Motor neuron (in vitro differentiated cells): ENCODE measurements at regions not wholly inside any gene's neighbourhood (a gene's known extent, or its start where the extent isn't known, plus 50 kb on each side); places are given as distances from the start of the nearest gene placed in this dataset.

Experiments used
- ATAC-seq, 8 experiments: fragments of 200-7000 bp; cut with Tn5 transposase; replicated peaks in 6 of 8; 2 replicates each; pipeline ENCODE4 v1.8.0; 2021; ENCODE audit warnings: mild to moderate bottlenecking in 8 of 8, moderate library complexity in 8 of 8
- H3K27ac ChIP-seq, 2 donors: fragments of 250-450 bp; sonication (Bioruptor Pico); 2 replicates each; pipeline ENCODE4 v1.9.0; 2021; ENCODE audit warnings: antibody characterized with exemption in 2 of 2, mild to moderate bottlenecking in 2 of 2, moderate library complexity in 1 of 2
- H3K4me1 ChIP-seq, 2 donors: fragments of 250-450 bp; sonication (Bioruptor Pico); replicated peaks in 1 of 2; 2 replicates each; pipeline ENCODE4 v1.6.1; 2021; ENCODE audit warnings: antibody characterized with exemption in 2 of 2, mild to moderate bottlenecking in 2 of 2, moderate library complexity in 1 of 2
- H3K4me3 ChIP-seq, 5 donors: fragments of 250-450 bp; sonication (Bioruptor Pico); 2 replicates each; pipeline ENCODE4 v1.9.0; 2021; ENCODE audit warnings: antibody characterized with exemption in 5 of 5, mild to moderate bottlenecking in 5 of 5, moderate library complexity in 4 of 5
- WGBS, 10 experiments: fragments of 450-650 bp; shearing (Covaris generic); methylation state at CpG; one replicate each; pipeline ENCODE4 v1.0.0; 2022; 5-methylcytosine and 5-hydroxymethylcytosine counted together
- in situ Hi-C, 9 experiments: fragments of 400-800 bp; cut with MboI; loops; one replicate each; pipeline ENCODE4 v1.15.0; 2021; ENCODE audit warnings: low sequenced_read_pairs in 9 of 9, low pct_unique_long_range_greater_than_20kb in 2 of 9; ENCODE audit not compliant: unreplicated experiment in 9 of 9

- peaks cover 3 to 11% of the 10 kb centered on the region in 2 donors for H3K4me1 ChIP-seq
- H3K27ac ChIP-seq: no peak overlapping the region
- ATAC-seq: peak in 1 of 8 experiments; percentile 17
- no peak overlapping the region for H3K4me3 ChIP-seq
- 0 to 86% (median 13%) methylated on average over 1 to 3 of the region's 3 CpGs; no CpG with 5 or more reads in 1 of the 10 experiments for WGBS, 10 experiments
- in situ Hi-C loops: no loop called here
Measured at GRCh38 chr10:23869996-23870395, 338.9 kb upstream of the KIAA1217 start.

DNA sequence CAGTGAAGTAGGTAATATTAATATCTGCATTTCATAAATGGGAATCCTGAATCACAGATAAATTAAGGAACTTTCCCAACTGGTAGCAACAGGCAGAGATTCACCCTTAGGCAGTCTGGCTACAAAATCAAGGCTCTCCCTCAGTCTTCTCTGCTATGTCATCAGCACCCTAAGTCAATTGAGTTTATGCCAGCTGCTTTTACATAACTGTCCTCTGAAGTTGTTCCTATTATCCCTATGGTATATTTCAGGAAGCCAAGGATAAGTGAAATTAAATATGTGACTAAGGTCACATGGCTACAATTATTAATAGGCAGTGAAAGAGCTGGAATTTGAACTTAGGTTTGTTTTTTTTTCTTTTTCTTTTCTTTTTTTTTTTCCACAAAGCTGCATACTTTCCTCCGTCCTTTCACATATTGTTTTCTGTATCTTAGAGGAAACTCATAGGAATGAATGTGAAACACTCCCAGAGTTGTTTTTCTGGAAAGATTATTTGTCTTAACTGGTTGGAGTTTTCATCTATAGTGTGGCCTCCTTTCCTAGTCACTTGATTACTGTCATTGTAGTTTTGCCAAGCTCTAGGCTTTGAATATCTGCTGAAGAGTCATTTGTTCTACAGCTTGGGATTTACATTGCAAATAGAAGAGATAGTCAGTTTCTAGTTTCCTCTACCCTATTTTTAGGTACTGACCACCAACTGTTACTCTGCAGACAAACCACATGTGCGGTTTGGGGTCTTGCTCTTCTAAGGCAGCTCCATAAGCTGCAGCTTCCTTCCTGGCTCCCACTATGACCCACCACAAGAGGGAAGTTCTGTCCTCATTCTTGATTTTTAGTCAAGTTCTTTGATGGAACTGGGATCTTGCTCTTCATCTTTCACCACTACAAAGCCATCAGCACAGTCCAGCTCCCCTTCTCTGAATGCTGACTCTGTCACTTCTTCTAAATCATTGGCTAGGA, 338.0 kb upstream of the KIAA1217 start:
- Histone ChIP-seq H3K4me3 (no peak overlapping the region), H3K27ac (no peak overlapping the region), H3K4me1 (peaks cover 3 to 11% of the 10 kb centered on the region in 2 donors)
- in situ Hi-C loops: no loop called here
- WGBS, 10 experiments: 0 to 100% (median 55%) methylated on average over 1 to 2 of the region's 2 CpGs
- ATAC-seq: peak in 3 of 8 experiments; percentile 57 to 77 (median 62)

- Histone ChIP-seq H3K27ac (no peak overlapping the region), H3K4me1 (peaks cover 3 to 11% of the 10 kb centered on the region in 2 donors), H3K4me3 (no peak overlapping the region)
- WGBS, 10 experiments: 0 to 100% (median 30%) methylated on average over 1 to 2 of the region's 2 CpGs
- in situ Hi-C loops: no loop called here
- no peak for ATAC-seq
Measured at GRCh38 chr10:23872290-23872689, 336.6 kb upstream of the KIAA1217 start.

GRCh38 chr10:23877791-23878320, 331.1 kb upstream of the KIAA1217 start:
- 0 to 96% (median 76%) methylated on average over 3 to 10 of the region's 10 CpGs; no CpG with 5 or more reads in 1 of the 10 experiments for WGBS, 10 experiments
- no peak overlapping the region for H3K27ac ChIP-seq
- H3K4me1 ChIP-seq: no peaks in the 10 kb centered on the region
- ATAC-seq: peak in 1 of 8 experiments; percentile 69
- in situ Hi-C loops: no loop called here
- H3K4me3 ChIP-seq: no peak overlapping the region

- ATAC-seq: no peak
- Histone ChIP-seq H3K27ac (no peak overlapping the region), H3K4me1 (no peaks in the 10 kb centered on the region), H3K4me3 (no peak overlapping the region)
- in situ Hi-C loops: no loop called here
- 0 to 69% (median 21%) methylated on average over 1 to 2 of the region's 2 CpGs for WGBS, 10 experiments
Measured at GRCh38 chr10:23884670-23885069, 324.3 kb upstream of the KIAA1217 start.

DNA sequence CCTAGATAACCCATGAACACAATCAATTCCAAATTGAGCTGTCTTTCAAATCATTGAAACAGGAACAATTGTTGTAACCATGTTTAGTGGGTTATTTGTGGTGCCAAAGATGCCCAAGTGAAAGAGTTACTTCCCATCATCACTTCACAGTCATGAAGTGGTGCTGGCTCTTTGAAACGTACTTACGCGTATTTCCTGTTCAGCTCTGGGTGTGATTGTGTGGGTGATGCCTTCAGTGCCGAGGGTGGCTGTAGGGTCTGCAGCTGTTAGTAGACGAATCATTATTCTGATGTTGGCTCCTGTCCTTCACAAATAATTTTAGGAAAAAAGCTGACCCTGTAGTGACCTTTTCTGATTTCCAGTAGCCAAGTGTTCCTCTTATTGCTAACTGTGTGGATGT, 323.1 kb upstream of the KIAA1217 start:
- H3K4me3 ChIP-seq: no peak overlapping the region
- WGBS, 10 experiments: 0 to 100% (median 57%) methylated on average over 1 to 5 of the region's 5 CpGs; no CpG with 5 or more reads in 3 of the 10 experiments
- H3K27ac ChIP-seq: no peak overlapping the region
- ATAC-seq: no peak
- in situ Hi-C loops: no loop called here
- H3K4me1 ChIP-seq: no peaks in the 10 kb centered on the region

DNA sequence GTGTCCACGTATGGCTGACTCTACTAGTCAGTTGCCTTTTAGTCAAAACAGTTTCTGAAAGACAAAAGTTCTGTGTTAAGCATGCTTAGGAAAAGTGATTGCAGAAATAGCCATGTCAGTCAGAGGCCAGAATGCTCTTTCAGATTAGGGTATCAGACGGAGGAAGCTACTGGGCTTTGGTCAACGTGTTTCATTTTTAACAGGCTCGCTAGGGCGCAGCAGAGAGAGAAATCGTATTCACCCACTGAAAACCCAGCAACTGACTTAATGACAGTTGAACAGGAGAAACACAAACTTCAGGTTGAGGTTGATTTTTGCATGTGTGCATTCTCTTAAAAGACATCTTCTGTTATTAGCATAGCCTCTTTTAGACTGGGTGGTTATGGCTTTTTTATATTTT, 322.6 kb upstream of the KIAA1217 start:
- H3K4me3 ChIP-seq: no peak overlapping the region
- in situ Hi-C loops: no loop called here
- H3K4me1 ChIP-seq: no peaks in the 10 kb centered on the region
- no peak for ATAC-seq
- H3K27ac ChIP-seq: no peak overlapping the region
- WGBS, 10 experiments: 0 to 82% (median 61%) methylated on average over 3 to 6 of the region's 6 CpGs

- Histone ChIP-seq H3K4me3 (no peak overlapping the region), H3K27ac (no peak overlapping the region), H3K4me1 (no peaks in the 10 kb centered on the region)
- in situ Hi-C loops: no loop called here
- 5 to 98% (median 82%) methylated on average over 2 to 4 of the region's 4 CpGs; no CpG with 5 or more reads in 1 of the 10 experiments for WGBS, 10 experiments
- no peak for ATAC-seq
Measured at GRCh38 chr10:23891301-23891700, 317.6 kb upstream of the KIAA1217 start.

GRCh38 chr10:23892296-23892695, 316.6 kb upstream of the KIAA1217 start:
- Histone ChIP-seq H3K27ac (no peak overlapping the region), H3K4me1 (no peaks in the 10 kb centered on the region), H3K4me3 (no peak overlapping the region)
- in situ Hi-C loops: no loop called here
- peak in 2 of 8 experiments; percentile 40 to 54 for ATAC-seq

GRCh38 chr10:23897267-23897666, 311.7 kb upstream of the KIAA1217 start:
- 0 to 100% (median 53%) methylated on average over 1 to 4 of the region's 4 CpGs; no CpG with 5 or more reads in 2 of the 10 experiments for WGBS, 10 experiments
- H3K27ac ChIP-seq: no peak overlapping the region

DNA sequence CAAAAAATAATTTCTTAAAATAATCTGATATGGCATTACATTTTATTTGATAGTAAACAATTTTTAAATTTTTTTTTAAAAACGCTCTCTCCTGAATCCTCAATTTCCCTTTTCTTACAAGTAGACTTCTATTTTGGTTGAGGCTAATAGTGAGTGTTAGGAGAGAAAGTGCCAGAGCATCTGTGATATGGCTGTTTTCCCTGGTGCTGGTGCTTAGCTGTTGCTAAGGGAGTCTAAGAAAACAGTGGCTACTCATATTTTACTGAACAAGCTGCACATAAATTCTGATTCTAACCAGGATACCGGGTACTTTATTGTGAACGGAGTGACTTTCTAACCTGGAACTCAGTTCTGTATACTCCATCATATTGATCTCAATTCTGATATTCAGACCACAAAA, 311.1 kb upstream of the KIAA1217 start:
- in situ Hi-C loops: no loop called here

More at GRCh38 chr10:23897267-23897666, 311.7 kb upstream of the KIAA1217 start:
- H3K4me3 ChIP-seq: no peak overlapping the region
- H3K4me1 ChIP-seq: no peaks in the 10 kb centered on the region
- in situ Hi-C loops: no loop called here
- no peak for ATAC-seq

GRCh38 chr10:23899166-23899565, 309.8 kb upstream of the KIAA1217 start:
- no peak for ATAC-seq
- Histone ChIP-seq H3K27ac (no peak overlapping the region), H3K4me3 (no peak overlapping the region), H3K4me1 (no peaks in the 10 kb centered on the region)
- WGBS, 10 experiments: 0 to 86% (median 28%) methylated on average over 1 to 2 of the region's 2 CpGs; no CpG with 5 or more reads in 2 of the 10 experiments
- in situ Hi-C loops: no loop called here

More for the DNA sequence above, 311.1 kb upstream of the KIAA1217 start:
- Histone ChIP-seq H3K27ac (no peak overlapping the region), H3K4me1 (no peaks in the 10 kb centered on the region), H3K4me3 (no peak overlapping the region)
- ATAC-seq: peak in 1 of 8 experiments; percentile 76
- WGBS, 10 experiments: 0 to 80% (median 53%) methylated on average over 1 to 3 of the region's 3 CpGs

- no peak for ATAC-seq
- WGBS, 10 experiments: 10 to 100% (median 85%) methylated on average over 1 to 2 of the region's 2 CpGs; no CpG with 5 or more reads in 3 of the 10 experiments
- H3K27ac ChIP-seq: no peak overlapping the region
- in situ Hi-C loops: no loop called here
- H3K4me1 ChIP-seq: no peaks in the 10 kb centered on the region
- H3K4me3 ChIP-seq: no peak overlapping the region
Measured at GRCh38 chr10:23910291-23910690, 298.6 kb upstream of the KIAA1217 start.
